ENCODE measurements at regions not wholly inside any gene's neighbourhood (a gene's known extent, or its start where the extent isn't known, plus 50 kb on each side); places are given as distances from the start of the nearest gene placed in this dataset.

GRCh38 chr14:98953551-98954348 is 318.2 kb downstream of the BCL11B start:
- Mint-ChIP-seq H3K27me3 (ENCODE audit: insufficient read depth) (peaks cover 2% of the 10 kb centered on the region), H3K9me3 (no peaks in the 10 kb centered on the region), H3K4me1 (ENCODE audit: low read depth) (no peaks in the 10 kb centered on the region), H3K36me3 (ENCODE audit: low read depth) (no peaks in the 10 kb centered on the region), H3K27ac (no peak overlapping the region), H3K4me3 (no peak overlapping the region)
- intact Hi-C loops (cut with micrococcal nuclease), result no loop called here
- no peak for DNase-seq (ENCODE audit: low spot score)

- DNase-seq (ENCODE audit: low spot score), result no peak
- no peaks in the 10 kb centered on the region for H3K4me1 Mint-ChIP-seq (ENCODE audit: low read depth)
- H3K36me3 Mint-ChIP-seq (ENCODE audit: low read depth), result no peaks in the 10 kb centered on the region
- no peaks in the 10 kb centered on the region for H3K9me3 Mint-ChIP-seq
- no peaks in the 10 kb centered on the region for H3K27me3 Mint-ChIP-seq (ENCODE audit: insufficient read depth)
- intact Hi-C loops (cut with micrococcal nuclease), result no loop called here
- H3K27ac Mint-ChIP-seq, result no peak overlapping the region
- H3K4me3 Mint-ChIP-seq, result no peak overlapping the region
Observed at GRCh38 chr14:98954349-98955000, 317.5 kb downstream of the BCL11B start.

DNA sequence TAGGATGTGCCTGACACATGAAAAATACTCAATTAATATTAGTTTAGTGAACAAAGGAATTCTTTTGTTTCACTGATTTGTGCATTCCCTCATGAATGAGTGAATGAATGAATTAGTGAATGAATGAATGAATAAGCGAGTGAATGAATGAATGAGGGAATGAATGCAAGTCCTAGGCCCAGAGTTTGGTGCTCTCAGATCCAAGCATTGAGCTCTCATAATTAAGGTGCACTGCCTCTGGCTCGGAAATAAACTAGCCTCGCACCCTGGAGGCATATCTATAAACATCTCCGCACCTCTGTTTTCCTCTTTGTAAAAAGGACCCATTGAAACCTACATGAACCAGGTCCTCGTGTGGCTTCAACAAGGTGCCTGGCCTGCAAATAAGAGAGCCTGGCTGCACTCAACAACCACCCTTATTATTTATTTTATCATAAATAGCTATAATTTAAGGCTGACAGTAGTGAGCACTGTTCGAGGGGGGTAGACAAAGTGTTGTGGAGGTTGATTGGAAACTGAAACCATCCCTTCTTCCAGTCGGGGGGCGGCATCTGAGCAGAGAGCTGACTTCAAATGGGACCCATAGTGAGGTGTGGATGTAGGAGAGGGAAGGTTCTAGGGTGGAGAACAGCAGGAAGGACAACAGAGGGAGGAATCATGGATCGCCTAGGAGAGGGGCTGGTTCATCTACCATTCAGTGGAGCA is 316.8 kb downstream of the BCL11B start:
- H3K4me1 Mint-ChIP-seq (ENCODE audit: low read depth), result no peaks in the 10 kb centered on the region
- no peaks in the 10 kb centered on the region for H3K27me3 Mint-ChIP-seq (ENCODE audit: insufficient read depth)
- no peak overlapping the region for H3K4me3 Mint-ChIP-seq
- intact Hi-C loops (cut with micrococcal nuclease), result no loop called here
- H3K9me3 Mint-ChIP-seq, result no peaks in the 10 kb centered on the region
- no peaks in the 10 kb centered on the region for H3K36me3 Mint-ChIP-seq (ENCODE audit: low read depth)
- no peak overlapping the region for H3K27ac Mint-ChIP-seq
- DNase-seq (ENCODE audit: low spot score), result no peak

- H3K27me3 Mint-ChIP-seq (ENCODE audit: insufficient read depth), result no peaks in the 10 kb centered on the region
- H3K4me1 Mint-ChIP-seq (ENCODE audit: low read depth), result no peaks in the 10 kb centered on the region
- H3K4me3 Mint-ChIP-seq, result no peak overlapping the region
- intact Hi-C loops (cut with micrococcal nuclease), result no loop called here
- no peak overlapping the region for H3K27ac Mint-ChIP-seq
- H3K36me3 Mint-ChIP-seq (ENCODE audit: low read depth), result no peaks in the 10 kb centered on the region
- H3K9me3 Mint-ChIP-seq, result no peaks in the 10 kb centered on the region
- no peak for DNase-seq (ENCODE audit: low spot score)
Observed at GRCh38 chr14:98955741-98956070, 316.3 kb downstream of the BCL11B start.

DNA sequence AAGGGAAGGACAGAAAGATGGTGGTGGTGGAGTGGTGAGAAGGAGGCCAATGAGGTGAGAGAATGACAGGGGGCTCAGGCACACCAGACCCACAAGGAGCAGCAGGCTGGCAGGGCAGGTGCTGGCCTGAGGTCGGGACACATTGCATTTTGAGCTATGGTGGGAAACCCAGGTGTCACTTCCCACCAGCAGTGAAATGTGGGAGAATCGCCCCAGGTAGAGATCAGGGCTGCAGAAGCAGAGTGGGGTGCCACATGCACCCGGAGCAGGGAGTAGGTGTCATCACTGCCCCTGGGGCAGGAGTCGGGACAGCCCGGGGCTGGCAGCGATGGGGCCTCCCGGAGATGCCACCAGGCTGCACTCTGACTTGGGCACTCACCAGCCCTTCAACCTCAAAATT is 315.8 kb downstream of the BCL11B start:
- intact Hi-C loops (cut with micrococcal nuclease), result no loop called here

DNA sequence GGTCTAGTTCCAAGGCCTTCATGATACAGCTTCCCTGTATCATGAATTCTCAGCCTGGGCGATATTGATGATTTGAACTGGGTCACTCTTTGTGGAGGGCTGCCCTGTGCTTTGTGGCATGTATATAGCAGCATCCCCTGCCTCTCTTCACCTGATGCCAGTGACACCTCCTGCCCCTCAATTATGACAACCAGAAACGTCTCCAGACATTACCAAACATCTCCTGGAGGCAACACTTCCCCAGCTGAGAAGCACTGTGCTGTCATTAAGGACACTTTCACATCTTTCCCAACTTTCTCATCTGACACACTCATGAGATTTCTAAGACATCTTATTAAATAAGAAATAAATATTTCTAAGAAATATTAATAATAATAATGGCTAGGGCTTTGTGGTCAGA is 315.3 kb downstream of the BCL11B start:
- Mint-ChIP-seq H3K4me1 (ENCODE audit: low read depth) (no peaks in the 10 kb centered on the region), H3K9me3 (no peaks in the 10 kb centered on the region), H3K27me3 (ENCODE audit: insufficient read depth) (no peaks in the 10 kb centered on the region), H3K4me3 (no peak overlapping the region), H3K27ac (no peak overlapping the region), H3K36me3 (ENCODE audit: low read depth) (no peaks in the 10 kb centered on the region)
- intact Hi-C loops (cut with micrococcal nuclease), result no loop called here
- DNase-seq (ENCODE audit: low spot score), result no peak

More for the DNA sequence above, 315.8 kb downstream of the BCL11B start:
- Mint-ChIP-seq H3K36me3 (ENCODE audit: low read depth) (no peaks in the 10 kb centered on the region), H3K4me1 (ENCODE audit: low read depth) (no peaks in the 10 kb centered on the region), H3K27ac (no peak overlapping the region), H3K27me3 (ENCODE audit: insufficient read depth) (no peaks in the 10 kb centered on the region), H3K4me3 (no peak overlapping the region), H3K9me3 (no peaks in the 10 kb centered on the region)
- no peak for DNase-seq (ENCODE audit: low spot score)

GRCh38 chr14:98957211-98958047 is 314.6 kb downstream of the BCL11B start:
- Mint-ChIP-seq H3K4me3 (no peak overlapping the region), H3K27ac (no peak overlapping the region), H3K4me1 (ENCODE audit: low read depth) (no peaks in the 10 kb centered on the region), H3K27me3 (ENCODE audit: insufficient read depth) (peaks cover under 1% of the 10 kb centered on the region), H3K9me3 (no peaks in the 10 kb centered on the region), H3K36me3 (ENCODE audit: low read depth) (no peaks in the 10 kb centered on the region)
- intact Hi-C loops (cut with micrococcal nuclease), result no loop called here
- no peak for DNase-seq (ENCODE audit: low spot score)

DNA sequence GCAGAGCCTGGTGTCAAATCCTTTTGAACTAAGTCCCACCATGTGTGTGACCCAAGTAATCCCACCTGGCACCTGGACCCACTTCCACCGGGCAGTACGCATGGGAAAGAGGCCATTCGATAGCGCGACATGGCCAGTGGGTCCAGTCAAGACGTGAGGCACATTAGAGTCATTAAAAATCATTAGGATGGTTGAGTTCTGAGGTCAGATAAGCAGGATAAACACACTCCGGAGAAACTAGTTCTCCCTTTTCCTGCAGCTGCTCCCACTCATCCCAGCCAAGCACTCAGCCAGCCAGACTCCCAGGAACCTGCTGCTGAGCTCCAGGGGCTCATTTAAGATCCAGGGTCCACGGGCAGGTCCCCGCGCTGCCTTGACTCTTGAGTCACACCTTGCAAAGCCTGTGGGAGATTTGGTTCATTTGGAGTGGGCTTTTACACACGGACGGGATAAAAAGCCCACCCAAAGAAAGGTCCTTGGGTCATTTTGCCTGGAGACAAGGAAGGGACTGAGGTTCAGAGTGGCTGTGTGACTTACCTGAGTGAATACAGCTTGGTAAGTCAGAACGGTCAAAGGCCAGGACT is 313.9 kb downstream of the BCL11B start:
- intact Hi-C loops (cut with micrococcal nuclease), result no loop called here
- Mint-ChIP-seq H3K4me3 (no peak overlapping the region), H3K4me1 (ENCODE audit: low read depth) (no peaks in the 10 kb centered on the region), H3K27ac (no peak overlapping the region), H3K36me3 (ENCODE audit: low read depth) (no peaks in the 10 kb centered on the region), H3K9me3 (no peaks in the 10 kb centered on the region), H3K27me3 (ENCODE audit: insufficient read depth) (peaks cover 2% of the 10 kb centered on the region)
- no peak for DNase-seq (ENCODE audit: low spot score)

- H3K4me1 Mint-ChIP-seq (ENCODE audit: low read depth), result peaks cover under 1% of the 10 kb centered on the region
- no peaks in the 10 kb centered on the region for H3K36me3 Mint-ChIP-seq (ENCODE audit: low read depth)
- H3K27ac Mint-ChIP-seq, result no peak overlapping the region
- no peak overlapping the region for H3K4me3 Mint-ChIP-seq
- H3K27me3 Mint-ChIP-seq (ENCODE audit: insufficient read depth), result peaks cover 2% of the 10 kb centered on the region
- H3K9me3 Mint-ChIP-seq, result no peaks in the 10 kb centered on the region
- intact Hi-C loops (cut with micrococcal nuclease), result no loop called here
- no peak for DNase-seq (ENCODE audit: low spot score)
Observed at GRCh38 chr14:98958632-98959031, 313.4 kb downstream of the BCL11B start.

GRCh38 chr14:98959410-98959809 is 312.6 kb downstream of the BCL11B start:
- Mint-ChIP-seq H3K36me3 (ENCODE audit: low read depth) (no peaks in the 10 kb centered on the region), H3K27ac (no peak overlapping the region), H3K4me1 (ENCODE audit: low read depth) (peaks cover 5% of the 10 kb centered on the region), H3K9me3 (no peaks in the 10 kb centered on the region), H3K4me3 (no peak overlapping the region), H3K27me3 (ENCODE audit: insufficient read depth) (peaks cover 2% of the 10 kb centered on the region)
- DNase-seq (ENCODE audit: low spot score), result no peak
- intact Hi-C loops (cut with micrococcal nuclease), result no loop called here

- peaks cover 3% of the 10 kb centered on the region for H3K27me3 Mint-ChIP-seq (ENCODE audit: insufficient read depth)
- no peak overlapping the region for H3K4me3 Mint-ChIP-seq
- peaks cover 12% of the 10 kb centered on the region for H3K4me1 Mint-ChIP-seq (ENCODE audit: low read depth)
- no peaks in the 10 kb centered on the region for H3K36me3 Mint-ChIP-seq (ENCODE audit: low read depth)
- H3K9me3 Mint-ChIP-seq, result no peaks in the 10 kb centered on the region
- no peak for DNase-seq (ENCODE audit: low spot score)
- no peak overlapping the region for H3K27ac Mint-ChIP-seq
- intact Hi-C loops (cut with micrococcal nuclease), result no loop called here
Observed at GRCh38 chr14:98959958-98960616, 311.9 kb downstream of the BCL11B start.

DNA sequence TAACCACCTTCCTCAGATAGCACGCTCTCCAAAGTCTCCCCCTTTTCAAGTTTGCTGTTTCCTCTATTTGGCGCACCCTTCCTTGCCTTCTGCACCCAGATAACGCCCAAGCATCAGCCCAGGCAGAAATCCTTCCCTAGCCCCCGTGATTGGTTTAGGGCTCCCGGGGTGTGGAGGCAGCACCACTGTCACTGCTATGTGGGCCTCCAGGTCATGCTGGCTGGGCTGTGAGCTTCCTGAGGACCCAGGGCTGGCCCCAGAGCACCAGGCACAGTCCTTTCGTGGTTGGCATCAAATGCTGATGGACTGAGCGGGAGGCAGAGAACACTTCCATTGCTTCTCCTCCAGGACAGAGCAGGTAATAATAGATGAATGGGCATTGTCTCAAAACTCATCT is 311.4 kb downstream of the BCL11B start:
- DNase-seq (ENCODE audit: low spot score), result no peak
- H3K9me3 Mint-ChIP-seq, result no peaks in the 10 kb centered on the region
- peaks cover 17% of the 10 kb centered on the region for H3K4me1 Mint-ChIP-seq (ENCODE audit: low read depth)

More for the DNA sequence above, 311.4 kb downstream of the BCL11B start:
- Mint-ChIP-seq H3K36me3 (ENCODE audit: low read depth) (no peaks in the 10 kb centered on the region), H3K27me3 (ENCODE audit: insufficient read depth) (peaks cover 5% of the 10 kb centered on the region), H3K27ac (no peak overlapping the region), H3K4me3 (no peak overlapping the region)
- intact Hi-C loops (cut with micrococcal nuclease), result no loop called here
